GM23248 (cell line): ENCODE measurements at regions not wholly inside any gene's neighbourhood (a gene's known extent, or its start where the extent isn't known, plus 50 kb on each side); places are given as distances from the start of the nearest gene placed in this dataset.

Experiments
- DNase-seq: peaks from one replicate; pipeline ENCODE4 v3.0.0-alpha.2; 2015
- H2AFZ ChIP-seq: fragments of 200-600 bp; sonication (generic); 2 replicates; pipeline ENCODE4 v1.6.1; 2016; ENCODE audit warnings: antibody characterized with exemption
- H3F3A ChIP-seq: fragments of 200-600 bp; sonication (generic); 2 replicates; pipeline ENCODE4 v1.6.1; 2016; ENCODE audit warnings: mild to moderate bottlenecking, antibody characterized with exemption, mixed run types; ENCODE audit not compliant: insufficient read depth
- H3K27ac ChIP-seq: fragments of 200-600 bp; sonication (generic); 2 replicates; pipeline ENCODE4 v1.5.1; 2016; ENCODE audit warnings: mild to moderate bottlenecking
- H3K27me3 ChIP-seq: fragments of 200-600 bp; sonication (generic); replicated peaks from 2 replicates; pipeline ENCODE4 v1.6.1; 2016; ENCODE audit warnings: mild to moderate bottlenecking; ENCODE audit not compliant: insufficient read depth
- H3K36me3 ChIP-seq: fragments of 200-600 bp; sonication (generic); 2 replicates; pipeline ENCODE4 v1.6.1; 2016; ENCODE audit warnings: low read depth, mild to moderate bottlenecking
- H3K4me1 ChIP-seq: fragments of 200-600 bp; sonication (generic); 2 replicates; pipeline ENCODE4 v1.6.1; 2016; ENCODE audit warnings: mild to moderate bottlenecking; ENCODE audit not compliant: insufficient read depth
- H3K4me2 ChIP-seq: fragments of 200-600 bp; sonication (generic); one replicate; pipeline ENCODE4 v1.6.1; 2016; ENCODE audit warnings: mild to moderate bottlenecking; ENCODE audit not compliant: unreplicated experiment
- H3K4me3 ChIP-seq: fragments of 200-600 bp; sonication (generic); 2 replicates; pipeline ENCODE4 v1.5.1; 2016; ENCODE audit warnings: mild to moderate bottlenecking
- H3K79me2 ChIP-seq: fragments of 200-600 bp; sonication (generic); 2 replicates; pipeline ENCODE4 v1.6.1; 2016; ENCODE audit warnings: mild to moderate bottlenecking; ENCODE audit not compliant: insufficient read depth
- H3K9ac ChIP-seq: fragments of 200-600 bp; sonication (generic); 2 replicates; pipeline ENCODE4 v1.6.1; 2016; ENCODE audit warnings: mild to moderate bottlenecking
- H3K9me2 ChIP-seq: fragments of 200-600 bp; sonication (generic); 2 replicates; pipeline ENCODE4 v1.6.1; 2016; ENCODE audit warnings: mixed run types, mild to moderate bottlenecking, moderate library complexity; ENCODE audit not compliant: insufficient read depth
- H3K9me3 ChIP-seq: fragments of 200-600 bp; sonication (generic); one replicate; pipeline ENCODE4 v1.6.1; 2017; ENCODE audit warnings: low read depth
- H4K20me1 ChIP-seq: fragments of 200-600 bp; sonication (generic); 2 replicates; pipeline ENCODE4 v1.6.0; 2016; ENCODE audit not compliant: insufficient read depth
- EZH2 ChIP-seq: fragments of 200-600 bp; sonication (generic); IDR thresholded peaks from 2 replicates; pipeline ENCODE4 v1.6.1; 2018; ENCODE audit warnings: antibody characterized with exemption, mild to moderate bottlenecking; ENCODE audit not compliant: insufficient read depth, poor library complexity, severe bottlenecking
- EZH2phosphoT487 ChIP-seq: fragments of 200-600 bp; sonication (generic); IDR thresholded peaks from 2 replicates; pipeline ENCODE4 v1.6.1; 2018; ENCODE audit warnings: antibody characterized with exemption, moderate library complexity, mild to moderate bottlenecking, low read depth; ENCODE audit not compliant: insufficient read depth
- WGBS, 2 experiments: methylation state at CpG; one replicate each; pipeline ENCODE4 v1.1.6; 2015 to 2017; ENCODE audit warnings: low lambda C conversion rate in 2 of 2, low coverage in 1 of 2; ENCODE audit errors: missing lambda C conversion rate in 2 of 2; 5-methylcytosine and 5-hydroxymethylcytosine counted together
- in situ Hi-C: fragments of 300-500 bp; cut with MboI; formaldehyde crosslinking; loops from 2 replicates; pipeline ENCODE4 v1.15.0; 2020

DNA sequence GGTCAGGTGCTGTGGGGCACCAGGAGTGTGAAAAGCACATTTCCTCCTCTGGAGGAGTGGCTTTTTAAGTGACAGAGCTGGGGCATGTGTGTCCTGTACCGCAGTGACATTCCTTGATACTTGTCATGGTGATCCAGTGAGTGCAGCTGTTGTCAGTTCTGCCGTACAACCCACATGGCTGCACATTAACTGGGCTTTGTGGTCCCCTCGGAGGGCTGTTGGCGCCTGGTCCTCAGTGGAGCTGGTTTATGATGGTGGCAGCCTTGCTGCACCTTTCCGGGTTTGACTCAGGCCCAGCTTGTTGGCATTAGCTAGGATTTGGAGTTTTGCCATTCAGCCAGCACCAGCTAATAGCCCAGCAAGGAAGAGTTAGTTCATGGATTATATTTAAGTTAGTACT, 77.0 kb downstream of the SLC25A47 start:
- Histone ChIP-seq H3K4me1 (no peaks in the 10 kb centered on the region), H4K20me1 (no peaks in the 10 kb centered on the region), H3K79me2 (peaks cover 23% of the 10 kb centered on the region), H2AFZ (no peak overlapping the region), H3K4me3 (no peak overlapping the region), H3K9ac (no peak overlapping the region), H3K27ac (no peak overlapping the region), H3K9me2 (no peaks in the 10 kb centered on the region), H3F3A (no peaks in the 10 kb centered on the region), H3K9me3 (no peaks in the 10 kb centered on the region), H3K4me2 (no peak overlapping the region), H3K36me3 (no peaks in the 10 kb centered on the region), H3K27me3 (no peaks in the 10 kb centered on the region)
- WGBS, 2 experiments, result 88 to 93% methylated on average over 5 of the region's 5 CpGs
- TF ChIP-seq EZH2 (no peak), EZH2phosphoT487 (no peak)
- no peak for DNase-seq
- in situ Hi-C loops, result loop anchor here (25.0 kb wide), 3 partner anchors 237 to 1237 kb away; partner anchors contain the start of gene MEG3

- H3K9me3 ChIP-seq, result no peaks in the 10 kb centered on the region
- in situ Hi-C loops, result loop anchor here (25.0 kb wide), 3 partner anchors 236 to 1236 kb away; partner anchors contain the start of gene MEG3
- DNase-seq, result no peak
Observed at GRCh38 chr14:100401031-100401692, 78.0 kb downstream of the SLC25A47 start.

GRCh38 chr14:100401792-100402191, 78.7 kb downstream of the SLC25A47 start:
- Histone ChIP-seq H3K4me2 (no peak overlapping the region), H3F3A (no peaks in the 10 kb centered on the region), H3K79me2 (peaks cover 16% of the 10 kb centered on the region), H3K36me3 (no peaks in the 10 kb centered on the region), H3K9ac (no peak overlapping the region), H3K9me3 (no peaks in the 10 kb centered on the region), H4K20me1 (no peaks in the 10 kb centered on the region; the same call in 1 of the 2 replicates), H3K27me3 (no peaks in the 10 kb centered on the region), H3K27ac (no peak overlapping the region), H2AFZ (no peak overlapping the region), H3K4me3 (no peak overlapping the region), H3K4me1 (no peaks in the 10 kb centered on the region), H3K9me2 (no peaks in the 10 kb centered on the region)
- DNase-seq, result no peak
- TF ChIP-seq EZH2 (no peak), EZH2phosphoT487 (no peak)
- WGBS, 2 experiments, result 88 to 93% methylated on average over 3 of the region's 3 CpGs
- in situ Hi-C loops, result loop anchor here (25.0 kb wide), 3 partner anchors 236 to 1236 kb away; partner anchors contain the start of gene MEG3

More at GRCh38 chr14:100401031-100401692, 78.0 kb downstream of the SLC25A47 start:
- H2AFZ ChIP-seq, result no peak overlapping the region
- no peak overlapping the region for H3K27ac ChIP-seq
- no peak overlapping the region for H3K9ac ChIP-seq
- no peak overlapping the region for H3K4me2 ChIP-seq
- H3K27me3 ChIP-seq, result no peaks in the 10 kb centered on the region
- H3K4me1 ChIP-seq, result no peaks in the 10 kb centered on the region
- 92 to 94% methylated on average over 17 of the region's 17 CpGs for WGBS, 2 experiments
- H3K9me2 ChIP-seq, result no peaks in the 10 kb centered on the region
- no peak overlapping the region for H3K4me3 ChIP-seq
- peaks cover 21% of the 10 kb centered on the region for H3K79me2 ChIP-seq
- H3F3A ChIP-seq, result no peaks in the 10 kb centered on the region
- no peaks in the 10 kb centered on the region for H3K36me3 ChIP-seq
- TF ChIP-seq EZH2, result no peak
- no peak for TF ChIP-seq EZH2phosphoT487
- H4K20me1 ChIP-seq, result no peaks in the 10 kb centered on the region

DNA sequence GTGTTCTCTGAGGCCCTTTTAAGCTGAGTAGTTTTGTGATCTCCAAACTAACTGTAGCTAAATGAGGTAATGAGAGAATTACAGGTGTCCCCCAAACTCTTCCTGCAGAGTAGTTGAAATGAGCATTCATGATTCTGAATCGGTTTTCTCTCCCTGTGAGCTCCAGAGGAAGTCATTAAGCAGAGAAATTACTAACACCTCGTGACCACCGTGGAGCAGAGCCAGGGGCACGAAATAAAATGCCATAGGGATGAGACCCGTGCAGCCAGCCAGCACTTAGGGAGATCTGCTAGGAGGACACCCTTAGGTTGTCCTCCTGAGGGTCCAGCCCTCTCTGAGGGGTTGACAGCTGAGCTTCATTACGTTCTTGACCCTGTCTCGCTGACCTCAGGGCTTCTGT, 79.5 kb downstream of the SLC25A47 start:
- H3K9ac ChIP-seq, result no peak overlapping the region
- no peaks in the 10 kb centered on the region; the same call in 1 of the 2 replicates for H4K20me1 ChIP-seq
- no peaks in the 10 kb centered on the region for H3F3A ChIP-seq
- H3K36me3 ChIP-seq, result no peaks in the 10 kb centered on the region
- no peaks in the 10 kb centered on the region for H3K9me3 ChIP-seq
- H3K4me1 ChIP-seq, result no peaks in the 10 kb centered on the region
- in situ Hi-C loops, result loop anchor here (25.0 kb wide), 3 partner anchors 235 to 1235 kb away; partner anchors contain the start of gene MEG3
- no peaks in the 10 kb centered on the region for H3K27me3 ChIP-seq
- no peak for TF ChIP-seq EZH2
- no peak for TF ChIP-seq EZH2phosphoT487
- no peaks in the 10 kb centered on the region for H3K9me2 ChIP-seq
- peak; percentile 29 for DNase-seq
- WGBS, 2 experiments, result 50 to 67% methylated on average over 7 of the region's 7 CpGs
- H2AFZ ChIP-seq, result no peak overlapping the region
- peaks cover 13% of the 10 kb centered on the region; the same call in 1 of the 2 replicates for H3K79me2 ChIP-seq
- no peak overlapping the region for H3K27ac ChIP-seq
- H3K4me3 ChIP-seq, result no peak overlapping the region
- H3K4me2 ChIP-seq, result no peak overlapping the region
